NCI-H526 treated with DMSO at 0.1 percent for 48 hours (cell line): ENCODE measurements at regions not wholly inside any gene's neighbourhood (a gene's known extent, or its start where the extent isn't known, plus 50 kb on each side); places are given as distances from the start of the nearest gene placed in this dataset.

Experiments used
- DNase-seq: peaks from one replicate; lab custom pipeline; 2025; lab: John Stamatoyannopoulos, UW

DNA sequence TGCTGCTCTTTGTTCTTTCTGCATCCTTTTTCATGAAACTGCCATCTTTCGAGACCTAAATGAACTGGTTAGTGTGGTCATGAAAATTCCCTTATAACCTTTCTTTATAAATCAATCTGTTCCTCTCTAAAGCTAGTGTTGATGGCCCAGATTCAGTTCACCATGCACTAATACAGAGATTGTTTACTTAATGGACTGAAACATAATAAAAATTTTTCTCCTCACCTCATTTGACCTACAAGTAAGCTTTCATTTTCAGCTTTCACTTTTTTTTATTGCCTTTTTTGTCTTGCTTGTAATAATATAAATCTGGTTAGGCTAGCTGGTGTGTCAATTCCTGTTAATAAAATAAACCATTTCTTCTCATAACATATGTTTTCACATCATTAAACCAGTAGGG, 183.8 kb downstream of the CCDC59 start:
- DNase-seq, result no peak

DNA sequence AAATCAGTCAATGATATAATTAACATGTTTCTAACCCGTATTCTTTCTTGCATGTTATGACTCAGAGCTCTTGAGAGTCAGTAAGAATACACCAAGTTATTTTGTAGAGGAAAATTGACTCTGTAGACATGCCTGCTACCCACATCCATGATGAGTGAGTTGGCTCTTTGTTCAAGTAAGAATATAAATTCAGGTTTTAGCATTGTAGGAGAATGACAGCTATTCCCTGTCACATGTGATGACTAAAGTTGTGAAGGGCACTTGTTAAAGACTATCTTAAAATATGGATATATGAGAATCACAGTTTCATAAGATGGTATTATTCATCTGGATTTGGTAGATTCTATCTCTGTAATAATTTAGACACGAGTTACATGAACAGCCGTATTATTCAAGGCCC, 209.1 kb downstream of the CCDC59 start:
- no peak for DNase-seq

DNA sequence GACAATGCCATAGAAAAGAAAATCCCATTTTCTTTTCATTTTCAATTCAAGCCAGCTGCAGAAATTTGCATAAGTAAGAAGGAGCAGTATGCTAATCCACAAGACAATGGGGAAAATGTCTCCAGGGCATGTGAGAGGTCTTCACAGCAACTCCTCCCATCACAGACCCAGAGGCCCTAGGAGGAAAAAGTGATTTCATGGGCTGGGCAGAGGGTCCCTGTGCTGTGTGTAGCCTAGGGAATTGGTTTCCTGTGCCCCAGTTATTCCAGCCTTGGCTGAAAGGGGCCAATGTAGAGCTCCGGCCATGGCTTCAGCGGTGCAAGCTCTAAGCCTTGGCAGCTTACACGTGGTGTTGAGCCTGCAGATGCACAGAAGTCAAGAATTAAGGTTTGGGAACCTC, 211.4 kb downstream of the CCDC59 start:
- no peak for DNase-seq

DNA sequence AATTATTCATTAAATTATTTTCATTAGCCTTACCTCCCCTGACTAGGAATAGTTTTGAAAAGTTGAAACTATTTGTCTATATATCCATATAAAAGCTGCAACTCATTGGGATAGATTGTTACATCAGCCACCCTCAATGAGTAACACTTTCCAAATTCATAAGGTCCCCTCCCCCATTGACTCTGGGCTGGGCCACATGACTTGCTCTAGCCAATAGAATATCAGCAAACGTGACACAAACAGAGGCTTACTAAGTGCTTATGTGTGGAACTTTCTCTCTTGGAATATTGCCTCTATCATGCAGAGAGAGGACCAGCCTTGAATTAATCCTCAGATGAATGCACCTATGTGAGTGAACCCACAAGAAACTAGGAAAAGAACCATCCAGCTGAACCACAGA, 213.7 kb downstream of the CCDC59 start:
- DNase-seq, result no peak

DNA sequence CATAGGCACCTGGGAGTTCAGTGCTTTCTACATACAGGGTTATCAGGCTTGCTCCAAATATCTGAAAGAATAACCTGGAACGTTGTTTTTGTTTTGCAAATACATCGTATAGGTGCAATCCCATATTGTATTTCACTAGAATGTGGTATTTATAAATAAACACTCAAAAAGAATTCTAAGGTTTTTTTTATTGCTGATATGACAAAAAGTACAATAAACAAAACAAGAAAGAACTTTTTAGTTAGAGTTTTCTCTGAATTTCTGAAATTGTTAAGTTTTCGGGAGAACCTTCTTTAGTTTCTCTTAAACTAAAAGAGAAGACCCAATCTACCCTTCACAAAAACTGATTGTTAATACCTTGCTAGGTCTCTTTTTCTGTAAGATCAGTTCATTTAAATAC, 225.8 kb downstream of the CCDC59 start:
- no peak for DNase-seq

DNA sequence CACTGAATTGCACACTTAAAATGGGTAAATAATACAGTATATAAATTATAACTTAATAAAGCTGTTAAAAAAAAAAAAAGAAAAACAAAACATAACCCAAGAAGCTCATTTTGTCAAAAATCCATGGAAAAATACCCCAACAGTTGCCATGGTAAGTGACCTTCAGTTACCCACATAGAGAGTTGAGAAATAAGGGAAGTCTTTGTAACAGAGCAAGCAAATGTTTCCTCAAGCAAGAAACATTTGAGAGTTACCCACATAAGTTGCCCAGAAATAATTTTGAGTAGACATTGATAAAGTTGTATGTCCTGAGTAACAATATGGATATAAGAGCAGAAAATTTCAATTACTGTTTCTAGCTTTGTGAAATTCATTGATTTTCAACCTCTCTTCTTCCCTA, 227.4 kb downstream of the CCDC59 start:
- DNase-seq, result no peak

DNA sequence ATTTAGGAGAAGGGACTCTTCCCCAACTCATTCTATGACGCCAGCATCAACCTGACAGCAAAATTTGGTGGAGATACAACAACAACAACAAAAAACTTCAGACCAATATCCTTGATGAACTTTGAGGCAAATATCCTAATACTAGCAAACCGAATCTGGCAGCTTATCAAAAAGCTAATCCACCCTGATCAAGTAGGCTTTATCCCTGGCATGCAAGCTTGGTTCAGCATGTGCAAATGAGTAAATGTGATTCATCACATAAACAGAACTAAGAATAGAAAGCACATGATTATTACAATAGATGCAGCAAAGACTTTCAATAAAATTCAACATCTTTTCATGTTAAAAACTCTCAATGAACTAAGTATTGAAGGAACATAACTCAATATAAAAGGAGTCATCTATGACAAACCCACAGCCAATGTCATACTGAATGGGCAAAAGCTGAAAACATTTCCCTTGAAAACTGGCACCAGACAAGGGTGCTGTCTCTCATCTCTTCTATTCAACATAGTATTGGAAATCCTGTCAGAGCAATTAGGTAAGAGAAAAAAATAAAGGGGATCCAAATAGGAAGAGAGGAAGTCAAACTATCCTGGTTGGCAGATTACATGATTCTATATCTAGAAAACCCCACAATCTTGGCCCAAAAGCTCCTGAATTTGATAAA, 233.3 kb downstream of the CCDC59 start:
- no peak for DNase-seq

DNA sequence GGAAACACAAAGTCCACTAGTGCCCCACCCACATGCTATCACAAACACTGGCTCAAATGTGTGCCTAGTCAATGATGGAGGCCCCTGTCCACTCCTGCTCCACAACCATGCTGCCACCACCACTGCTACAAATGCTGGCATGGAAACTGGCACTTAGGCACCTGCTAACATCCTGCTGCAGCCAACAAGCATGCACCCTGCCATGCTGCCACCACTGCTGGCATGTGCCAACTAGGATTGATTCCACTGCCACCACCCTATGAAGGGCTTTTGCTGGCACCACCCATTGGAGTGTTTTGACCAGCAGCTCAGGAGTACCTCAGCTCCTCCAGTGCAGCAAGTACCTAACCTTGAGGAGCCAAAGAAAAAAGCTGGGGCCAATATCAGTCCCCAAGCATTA, 236.6 kb downstream of the CCDC59 start:
- no peak for DNase-seq

DNA sequence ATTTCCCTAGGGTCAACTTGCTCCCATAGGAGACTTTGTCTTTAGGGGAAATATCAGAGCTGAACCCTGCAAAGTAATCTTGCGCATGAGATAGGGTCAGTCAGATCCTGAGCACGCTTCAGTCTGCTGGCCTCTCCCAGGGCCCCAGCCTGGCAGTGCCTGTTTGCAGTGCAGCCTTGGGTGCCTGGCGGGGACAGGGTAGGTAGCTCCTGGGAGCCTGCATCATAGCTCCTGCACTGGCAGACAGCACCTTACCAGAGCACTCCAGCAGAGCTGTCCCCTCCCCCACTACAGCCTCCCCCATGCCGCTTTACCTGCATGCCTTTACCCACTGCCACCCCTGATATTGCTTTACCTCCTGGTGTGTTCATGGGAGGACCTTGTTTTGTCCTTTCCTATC, 237.3 kb downstream of the CCDC59 start:
- DNase-seq, result no peak

DNA sequence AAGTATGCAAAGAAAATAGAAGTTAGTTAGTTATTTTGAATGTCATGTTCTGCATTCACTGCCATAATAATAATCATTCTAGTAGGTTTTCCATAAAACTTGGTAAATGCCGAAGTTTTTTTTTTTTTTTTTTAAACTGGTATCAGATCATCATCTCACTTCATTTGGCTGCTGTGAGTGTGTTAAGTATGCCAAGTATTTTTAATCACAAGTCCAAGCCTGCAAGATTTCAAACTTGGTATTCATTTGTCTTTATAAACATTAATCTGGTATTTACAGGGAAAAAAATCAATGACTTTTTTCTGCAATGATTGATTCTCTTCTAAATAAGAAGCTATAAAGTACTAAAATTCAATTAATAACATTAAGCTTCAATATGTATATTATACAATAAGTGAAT, 248.9 kb downstream of the CCDC59 start:
- no peak for DNase-seq

DNA sequence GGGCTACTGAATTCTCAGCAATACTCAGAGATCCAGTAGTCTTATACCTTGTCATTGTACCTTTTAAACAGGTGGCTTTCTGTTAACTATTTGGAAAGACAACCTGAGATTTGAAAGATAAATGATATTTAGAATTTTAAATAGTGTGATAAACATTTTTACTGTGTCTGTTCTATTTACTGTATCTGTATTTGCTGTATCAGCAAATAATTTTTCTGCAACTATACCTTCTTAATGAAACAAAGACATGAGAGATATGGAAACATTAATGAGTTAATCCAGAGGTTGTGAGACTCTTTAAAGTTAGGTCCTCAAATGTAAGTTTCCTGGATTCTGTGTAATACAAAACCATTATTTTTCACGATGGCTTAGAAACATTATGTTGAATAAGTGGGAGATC, 249.6 kb downstream of the CCDC59 start:
- DNase-seq, result no peak

DNA sequence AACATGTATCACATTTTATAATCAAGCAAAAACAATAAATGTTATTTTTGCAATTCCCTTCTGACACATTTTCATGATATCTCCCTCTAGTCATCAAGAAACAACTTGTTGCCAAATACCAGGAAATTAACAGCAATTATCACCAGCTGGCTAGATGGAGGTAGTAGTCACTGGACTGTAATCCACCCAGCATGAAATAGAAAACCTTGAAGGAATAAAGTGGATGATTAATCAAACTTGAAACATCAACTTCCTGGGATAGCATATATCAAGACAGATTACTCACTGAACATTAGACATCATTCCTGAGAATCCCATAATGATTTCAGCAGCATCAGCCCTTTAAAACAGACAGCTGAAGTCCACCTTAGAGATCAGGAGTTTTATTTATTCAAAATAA, 259.0 kb downstream of the CCDC59 start:
- DNase-seq, result no peak

DNA sequence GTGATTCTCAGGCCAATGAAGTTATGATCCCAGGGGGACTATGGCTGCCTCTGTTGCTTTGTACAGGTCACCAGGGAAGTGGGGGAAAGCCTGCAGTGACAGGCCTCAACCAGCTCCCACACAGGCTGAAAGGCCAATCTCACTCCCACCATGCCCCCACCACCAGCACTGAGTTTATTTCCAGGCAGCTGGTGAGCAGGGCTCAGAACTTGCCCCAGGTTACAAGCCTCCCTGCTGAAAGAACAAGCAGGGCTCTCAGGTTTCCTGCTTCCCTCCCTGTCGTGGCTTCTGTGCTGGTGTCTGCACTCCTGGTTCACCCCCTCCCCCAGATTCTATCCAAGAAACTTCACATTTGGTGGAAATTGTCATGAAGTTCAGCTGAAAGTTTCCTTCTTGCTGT, 260.3 kb downstream of the CCDC59 start:
- DNase-seq, result no peak

DNA sequence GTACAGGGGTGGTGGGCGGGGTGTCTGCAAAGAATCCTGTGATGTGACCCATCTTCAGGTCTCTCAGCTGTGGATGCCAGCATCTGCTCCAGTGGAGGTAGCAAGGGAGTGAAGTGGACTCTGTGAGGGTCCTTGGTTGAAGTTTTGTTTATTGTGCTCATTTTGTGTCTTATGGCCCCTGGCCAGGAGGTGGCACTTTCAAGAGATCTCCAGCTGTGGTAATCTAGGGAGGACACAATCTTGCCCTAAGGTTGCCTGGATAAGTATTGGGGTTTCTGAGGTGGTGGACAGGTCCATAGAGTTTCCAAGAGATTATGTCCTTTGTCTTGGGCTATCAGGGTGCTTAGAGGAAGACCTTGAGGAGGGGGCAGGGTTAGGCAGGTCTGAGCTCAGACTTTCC, 260.7 kb downstream of the CCDC59 start:
- no peak for DNase-seq

DNA sequence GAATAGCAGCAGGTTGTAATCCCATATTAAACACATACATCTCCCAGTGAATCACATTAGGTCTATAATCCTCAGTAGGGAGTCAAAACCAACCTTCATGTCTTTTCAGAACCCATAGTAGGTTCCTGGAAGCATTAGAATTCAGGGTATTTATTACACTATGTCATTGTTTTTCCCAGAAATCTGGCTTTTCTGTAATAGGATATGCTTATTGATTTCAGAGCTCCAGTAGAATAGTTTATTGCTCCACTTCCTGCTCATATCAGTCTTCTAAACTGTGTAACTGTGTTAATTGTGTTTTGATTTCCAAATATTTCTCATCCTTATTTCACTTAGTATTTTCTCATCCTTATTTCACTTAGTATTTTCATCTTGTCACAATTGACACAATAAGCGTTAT, 268.0 kb downstream of the CCDC59 start:
- DNase-seq, result no peak

DNA sequence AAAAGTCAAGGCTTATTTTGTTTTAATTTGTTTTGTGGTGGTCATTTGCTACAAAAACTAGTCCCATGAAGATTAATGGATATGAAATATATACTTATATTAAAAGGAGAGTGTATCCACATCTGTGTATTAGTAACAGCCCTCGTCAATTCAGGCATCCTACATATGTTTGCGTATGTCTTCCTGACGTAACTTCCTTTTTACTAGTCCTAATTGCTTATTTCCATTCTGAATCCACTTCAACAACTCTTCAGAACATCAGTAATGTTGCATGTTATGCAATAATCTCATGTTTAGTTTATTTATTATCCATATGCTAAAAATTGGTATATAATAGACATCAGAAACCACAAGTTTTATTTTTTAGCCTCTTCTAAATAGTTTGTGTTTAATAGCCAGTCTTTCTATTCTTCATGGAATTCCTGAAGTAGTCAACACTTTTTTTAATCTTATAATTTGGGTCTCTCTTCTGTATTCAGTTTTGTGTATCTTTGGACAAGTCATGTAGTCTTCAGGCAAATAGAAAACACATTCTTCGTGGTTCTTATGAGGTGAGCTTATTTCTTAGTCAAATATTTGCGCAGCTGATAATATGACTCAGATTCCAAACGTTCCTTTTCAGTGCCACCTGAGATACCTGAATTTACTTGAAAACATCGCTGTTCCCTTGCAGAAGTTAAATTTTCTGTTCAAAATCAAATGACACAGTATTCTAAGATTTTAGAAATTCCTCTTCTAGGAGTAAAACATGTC, 268.6 kb downstream of the CCDC59 start:
- no peak for DNase-seq

DNA sequence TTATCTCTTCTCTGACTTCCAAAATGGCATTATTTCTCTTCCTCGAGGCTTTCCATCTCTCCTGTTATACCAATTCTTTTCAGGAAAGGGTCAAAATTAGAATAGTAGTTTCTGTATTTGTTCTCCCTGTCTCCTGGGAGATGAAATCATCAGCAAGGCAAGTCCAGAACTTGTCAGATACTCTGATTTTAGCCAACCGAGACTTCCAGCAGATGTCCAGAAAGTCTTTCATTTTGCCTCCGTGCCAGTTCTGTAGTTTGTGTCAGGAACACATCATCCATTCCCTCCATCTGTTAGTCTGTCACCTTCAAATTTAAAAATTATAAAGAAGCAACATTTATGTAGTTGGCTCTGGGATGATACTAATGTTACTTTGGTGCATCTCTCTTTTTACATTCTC, 275.7 kb downstream of the CCDC59 start:
- DNase-seq, result no peak

DNA sequence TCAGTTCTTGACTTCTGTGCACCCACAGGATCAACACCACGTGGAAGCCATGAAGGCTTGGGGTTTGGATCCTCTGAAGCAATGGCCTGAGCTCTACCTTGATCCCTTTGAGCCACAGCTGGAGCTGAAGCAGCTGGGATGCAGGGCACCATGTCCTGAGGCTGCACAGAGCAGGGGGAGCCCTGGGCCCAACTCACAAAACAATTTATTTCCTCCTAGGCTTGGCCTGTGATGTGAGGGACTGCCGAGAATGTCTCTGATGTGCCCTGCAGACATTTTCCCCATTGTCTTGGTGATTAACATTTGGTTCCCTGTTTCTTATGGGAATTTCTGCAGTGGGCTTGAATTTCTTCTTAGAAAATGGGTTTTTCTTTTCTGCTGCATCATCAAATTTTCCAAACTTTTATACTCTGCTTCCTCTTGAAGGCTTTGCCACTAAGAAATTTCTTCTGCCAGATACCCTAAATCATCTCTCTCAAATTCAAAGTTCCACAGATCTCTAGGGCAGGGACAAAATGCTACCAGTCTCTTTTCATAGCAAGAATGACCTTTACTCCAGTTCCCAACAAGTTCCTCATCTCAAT, 288.2 kb downstream of the CCDC59 start:
- no peak for DNase-seq

DNA sequence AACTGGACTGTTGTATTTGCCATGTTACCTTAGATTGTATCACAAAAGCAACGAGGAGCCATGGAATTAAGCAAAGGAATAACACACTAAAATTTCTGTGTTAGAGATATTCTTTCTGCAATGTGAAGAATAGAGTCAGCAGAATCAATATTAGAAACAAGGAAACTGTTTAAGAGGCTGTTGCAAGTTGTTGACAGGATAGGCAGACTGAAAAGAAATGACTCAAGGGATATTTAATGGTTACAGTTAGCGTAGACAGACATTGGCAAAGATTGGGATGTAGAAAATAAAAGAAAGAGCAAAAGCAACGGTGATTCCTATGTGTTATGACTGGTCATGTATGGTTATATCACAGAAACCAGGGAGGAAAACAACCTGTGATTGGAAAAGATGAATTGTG, 299.0 kb upstream of the PPFIA2 start:
- DNase-seq, result no peak

DNA sequence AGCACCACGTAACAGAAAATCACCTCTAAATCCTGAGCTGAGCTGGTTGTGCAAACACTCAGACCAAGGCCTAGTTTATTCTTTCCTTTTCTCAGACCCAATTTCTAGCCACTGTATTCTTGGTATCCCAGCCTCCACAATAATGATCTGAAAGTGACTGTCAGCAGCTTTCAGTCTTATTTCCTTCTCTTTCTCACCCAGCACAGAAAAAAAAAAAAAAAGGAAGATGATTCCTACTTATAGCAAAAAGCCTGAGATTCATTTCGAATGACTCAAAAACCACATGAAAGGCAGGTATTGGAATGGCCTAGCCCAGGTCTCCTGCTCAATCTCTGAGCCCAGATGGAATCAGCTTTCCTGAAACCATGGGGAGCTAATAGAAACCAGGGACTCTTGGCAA, 298.6 kb upstream of the PPFIA2 start:
- no peak for DNase-seq

DNA sequence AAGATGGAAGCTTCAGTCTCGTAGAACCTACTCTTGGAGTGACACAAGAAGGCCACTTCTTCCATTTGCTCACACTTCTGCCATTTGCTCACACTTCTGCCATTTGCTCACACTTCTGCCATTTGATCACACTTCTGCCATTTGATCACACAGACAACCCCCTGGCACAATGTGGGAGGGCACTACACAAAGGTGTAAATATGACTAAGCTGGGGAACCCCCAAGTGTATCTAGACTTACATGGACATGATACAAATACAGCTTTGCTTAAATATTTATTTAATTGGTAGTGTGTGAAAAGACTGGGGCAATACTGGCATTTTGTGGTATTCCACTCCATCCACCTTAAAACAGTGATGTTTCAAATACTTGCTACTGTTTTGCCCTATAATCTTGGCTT, 296.2 kb upstream of the PPFIA2 start:
- no peak for DNase-seq

DNA sequence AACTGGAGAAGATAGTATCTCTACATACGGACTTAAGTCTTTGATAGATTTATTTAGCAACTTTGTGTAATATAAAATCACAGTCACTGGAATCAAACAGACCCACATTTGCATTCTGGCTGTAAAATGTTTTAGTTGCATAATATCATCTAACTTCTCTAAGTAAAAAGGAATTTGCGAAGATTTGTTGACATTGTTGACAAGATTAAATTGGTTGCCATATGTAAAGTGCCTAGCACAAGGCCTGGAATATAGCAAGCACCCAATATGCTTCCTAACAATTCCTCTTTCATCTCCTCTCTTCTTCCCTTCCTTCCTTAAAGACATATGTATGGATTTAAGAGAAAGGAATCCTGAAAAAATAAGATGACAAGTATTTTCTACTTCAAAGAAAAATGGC, 295.4 kb upstream of the PPFIA2 start:
- no peak for DNase-seq

DNA sequence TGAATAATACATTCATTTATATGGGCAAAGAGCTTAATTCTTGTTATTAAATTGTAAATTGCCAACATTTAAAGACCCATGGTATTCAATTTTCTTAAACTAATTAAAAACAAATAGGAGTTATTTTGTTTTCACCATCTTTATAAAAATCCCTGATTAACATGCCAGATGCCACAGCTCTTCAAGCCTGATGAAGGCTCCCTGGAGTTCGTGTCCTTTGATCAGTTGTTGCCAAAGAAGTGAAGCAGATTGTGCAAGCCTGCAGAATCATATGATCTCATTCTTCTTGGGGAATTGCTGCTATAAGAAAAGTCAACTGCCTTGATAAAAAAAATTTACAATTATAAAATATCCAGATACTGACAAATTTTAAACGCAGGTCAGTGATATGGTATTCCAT, 288.3 kb upstream of the PPFIA2 start:
- DNase-seq, result no peak
